ENCODE measurements at regions not wholly inside any gene's neighbourhood (a gene's known extent, or its start where the extent isn't known, plus 50 kb on each side); places are given as distances from the start of the nearest gene placed in this dataset.
"Not testable (repeated sequence)": the region's sequence is repeated elsewhere in the genome, so short reads cannot be mapped to it uniquely, and the experiment has no call there.

DNA sequence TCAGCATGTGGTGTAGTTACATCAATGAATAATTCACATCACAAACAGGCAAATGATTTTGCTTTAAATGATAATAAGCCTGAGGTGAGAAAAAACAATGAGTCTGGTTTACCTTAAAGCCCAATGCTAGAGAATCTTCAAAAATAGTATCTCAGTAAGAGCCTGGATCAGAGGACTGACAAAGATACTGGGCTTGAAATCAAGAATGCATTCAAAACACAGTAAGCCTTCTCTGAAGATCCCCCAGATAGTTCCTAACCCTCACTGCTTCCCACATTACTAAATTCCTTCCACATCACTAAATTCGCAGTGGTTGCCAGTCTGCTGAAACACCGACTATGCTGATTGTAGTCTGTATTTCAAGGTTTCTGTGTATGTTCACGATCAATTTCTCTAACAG lies 514.9 kb downstream of the SUCLG1 start:
- H3K27ac Mint-ChIP-seq = no peak overlapping the region
- no peak for DNase-seq
- no peaks in the 10 kb centered on the region for H3K4me1 Mint-ChIP-seq
- H3K9me3 Mint-ChIP-seq = peaks cover 0 to 4% (median under 1%) of the 10 kb centered on the region in 6 donors
- H3K36me3 Mint-ChIP-seq = no peaks in the 10 kb centered on the region
- no peak overlapping the region for H3K4me3 Mint-ChIP-seq
- no peaks in the 10 kb centered on the region for H3K27me3 Mint-ChIP-seq (ENCODE audit: low read depth in 3 of 3)

DNA sequence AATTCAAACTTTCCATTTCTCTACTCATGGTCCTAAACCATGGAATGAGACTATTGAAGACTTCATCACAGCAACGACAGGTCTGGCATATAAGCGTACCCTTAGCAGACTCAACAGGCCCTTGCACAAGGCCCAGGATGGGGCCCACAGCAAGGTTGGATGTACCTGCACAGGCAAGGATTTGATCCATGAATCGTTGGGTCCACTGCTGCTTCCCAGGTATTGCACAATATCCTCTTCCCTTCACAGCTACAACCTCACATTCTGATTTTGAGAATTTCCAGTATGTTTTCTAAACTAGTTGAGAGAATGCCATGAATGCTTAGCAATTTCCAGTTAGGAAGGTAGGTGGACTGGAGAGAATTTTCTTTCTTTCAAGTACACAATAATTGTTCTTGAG lies 515.8 kb downstream of the SUCLG1 start:
- peaks cover 0 to 5% (median 1%) of the 10 kb centered on the region in 6 donors for H3K9me3 Mint-ChIP-seq
- H3K4me1 Mint-ChIP-seq = no peaks in the 10 kb centered on the region
- no peak overlapping the region for H3K27ac Mint-ChIP-seq
- DNase-seq = no peak
- no peaks in the 10 kb centered on the region for H3K27me3 Mint-ChIP-seq (ENCODE audit: low read depth in 3 of 3)
- H3K36me3 Mint-ChIP-seq = no peaks in the 10 kb centered on the region
- H3K4me3 Mint-ChIP-seq = no peak overlapping the region

DNA sequence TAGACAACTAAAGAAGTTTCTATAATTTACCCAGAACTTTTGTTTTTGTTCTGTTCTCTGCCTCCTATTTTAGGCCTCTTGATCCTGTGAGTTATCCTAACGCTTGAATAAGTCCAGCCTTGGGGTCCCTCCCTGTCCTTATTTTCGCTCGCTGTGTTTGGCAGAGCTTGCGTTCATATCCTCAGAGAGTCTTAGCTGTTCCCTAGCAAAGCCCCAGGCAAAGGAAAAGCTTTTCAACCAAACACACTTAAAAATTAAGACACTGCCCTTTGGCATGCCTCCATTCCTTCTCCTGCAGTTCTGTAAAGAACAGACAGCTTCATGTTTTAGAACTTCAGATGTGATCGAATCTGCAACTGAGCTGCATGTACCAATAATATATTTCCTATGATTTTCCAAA lies 517.2 kb downstream of the SUCLG1 start:
- Mint-ChIP-seq H3K27ac (no peak overlapping the region), H3K4me3 (no peak overlapping the region), H3K27me3 (ENCODE audit: low read depth in 3 of 3) (no peaks in the 10 kb centered on the region), H3K9me3 (peaks cover 0 to 9% (median 1%) of the 10 kb centered on the region in 6 donors), H3K36me3 (no peaks in the 10 kb centered on the region), H3K4me1 (no peaks in the 10 kb centered on the region)
- DNase-seq = no peak

DNA sequence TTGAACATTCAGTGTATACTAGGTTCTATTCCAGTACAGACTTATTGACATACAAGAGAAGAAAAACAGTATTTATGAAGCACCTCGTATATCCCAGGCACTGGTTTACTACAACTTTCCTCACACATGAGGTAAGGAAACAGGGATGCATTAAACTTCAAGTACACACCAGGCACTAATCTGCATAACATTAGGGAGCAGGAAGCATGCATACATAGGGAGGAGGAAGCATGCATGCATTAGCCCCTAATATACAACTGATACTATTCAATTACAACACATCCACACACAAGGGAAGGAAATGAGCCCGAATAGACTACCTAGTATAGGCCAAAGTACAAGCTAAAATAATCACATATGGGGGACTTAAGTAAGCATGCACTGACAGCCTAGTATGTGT lies 525.3 kb downstream of the SUCLG1 start:
- H3K36me3 Mint-ChIP-seq = no peaks in the 10 kb centered on the region
- H3K27ac Mint-ChIP-seq = no peak overlapping the region
- H3K4me1 Mint-ChIP-seq = no peaks in the 10 kb centered on the region
- peaks cover 0 to 11% (median 3%) of the 10 kb centered on the region in 6 donors for H3K9me3 Mint-ChIP-seq
- no peaks in the 10 kb centered on the region for H3K27me3 Mint-ChIP-seq (ENCODE audit: low read depth in 3 of 3)
- no peak overlapping the region for H3K4me3 Mint-ChIP-seq
- DNase-seq = no peak

DNA sequence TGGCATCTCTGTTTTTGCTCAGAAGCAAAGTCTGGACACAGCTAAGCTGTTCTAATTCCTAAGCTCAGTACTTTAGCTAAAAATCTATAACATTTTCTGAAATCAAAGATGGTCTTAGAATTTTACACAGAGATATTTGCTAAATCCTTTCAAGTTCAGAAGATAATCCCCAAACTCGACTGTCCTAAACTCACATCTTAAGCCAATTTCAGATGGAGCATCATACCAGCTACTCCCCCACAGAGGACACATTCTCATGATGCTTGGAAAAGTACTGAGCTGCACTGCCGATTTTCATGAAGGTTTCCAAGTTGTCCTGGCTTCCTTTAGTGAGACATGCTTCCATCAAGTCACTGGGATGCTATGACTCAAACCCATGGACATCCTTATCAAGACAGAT lies 535.5 kb downstream of the SUCLG1 start:
- Mint-ChIP-seq H3K9me3 (peaks cover 0 to 13% (median 0%) of the 10 kb centered on the region in 6 donors), H3K36me3 (no peaks in the 10 kb centered on the region), H3K4me1 (no peaks in the 10 kb centered on the region), H3K27ac (no peak overlapping the region), H3K27me3 (ENCODE audit: low read depth in 3 of 3) (peaks cover 0 to 2% (median 1%) of the 10 kb centered on the region in 3 donors), H3K4me3 (no peak overlapping the region)
- DNase-seq = no peak

DNA sequence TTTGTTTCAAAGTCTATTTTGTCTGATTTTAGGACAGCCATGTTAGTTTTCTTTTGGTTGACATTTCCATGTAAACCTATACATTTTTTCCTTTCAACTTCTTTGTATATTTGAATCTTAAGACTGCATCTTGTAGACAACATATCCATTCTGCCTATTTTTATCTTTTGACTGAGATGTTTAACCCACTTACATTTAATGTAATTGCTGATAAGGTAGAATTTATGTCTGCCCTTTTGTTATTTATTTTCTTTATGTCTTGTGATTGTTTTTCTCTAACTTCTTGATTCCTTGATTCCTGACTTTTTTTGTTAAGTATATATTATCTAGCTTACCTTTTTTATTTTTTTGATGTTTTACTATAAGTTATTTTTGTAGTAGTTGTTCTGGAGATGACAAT lies 542.5 kb downstream of the SUCLG1 start:
- Mint-ChIP-seq H3K27me3 (ENCODE audit: low read depth in 3 of 3) (peaks cover 0 to 2% (median 0%) of the 10 kb centered on the region in 3 donors), H3K36me3 (no peaks in the 10 kb centered on the region), H3K9me3 (peaks cover 0 to 11% (median 4%) of the 10 kb centered on the region in 6 donors), H3K27ac (no peak overlapping the region), H3K4me1 (no peaks in the 10 kb centered on the region), H3K4me3 (no peak overlapping the region)
- DNase-seq = no peak

DNA sequence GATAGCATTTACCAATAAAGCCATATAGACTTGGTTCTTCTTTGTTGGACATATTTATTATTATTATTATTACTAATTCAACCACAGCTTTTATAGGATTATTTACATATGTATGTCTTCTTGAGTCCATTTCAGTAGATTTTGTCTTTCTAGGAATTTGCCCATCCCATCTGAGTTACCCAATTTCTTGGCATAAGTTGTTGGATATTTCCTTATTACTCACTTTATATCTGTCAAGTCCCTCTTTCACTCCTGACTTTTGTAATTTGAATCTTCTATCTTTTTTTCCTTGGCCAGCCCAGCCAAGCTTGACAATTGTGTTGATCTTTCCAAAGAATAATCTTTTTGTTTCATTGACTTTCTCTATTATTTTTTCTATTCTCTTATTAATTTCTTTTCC lies 543.7 kb downstream of the SUCLG1 start:
- DNase-seq = no peak
- Mint-ChIP-seq H3K36me3 (no peaks in the 10 kb centered on the region), H3K27ac (no peak overlapping the region), H3K4me1 (no peaks in the 10 kb centered on the region), H3K27me3 (ENCODE audit: low read depth in 3 of 3) (peaks cover 0 to 2% (median 0%) of the 10 kb centered on the region in 3 donors), H3K9me3 (peaks cover 0 to 11% (median 2%) of the 10 kb centered on the region in 6 donors), H3K4me3 (no peak overlapping the region)

DNA sequence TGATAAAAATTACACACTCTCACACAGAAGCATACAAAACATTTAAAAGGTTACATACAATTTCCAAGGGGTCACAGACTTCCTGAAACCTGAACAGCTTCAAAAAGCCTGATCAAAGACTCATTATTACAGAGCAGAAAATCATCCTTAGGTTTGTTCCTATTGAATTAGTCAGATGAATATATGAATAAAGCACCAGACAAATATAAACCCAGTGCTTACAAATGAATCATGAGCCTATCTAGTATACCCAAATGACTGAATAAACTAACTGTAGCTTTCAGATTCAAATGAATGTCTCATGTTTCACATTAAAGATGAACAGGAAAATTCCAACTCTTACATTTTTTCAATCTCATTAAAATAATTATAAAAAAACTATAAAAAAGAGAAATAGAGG lies 550.3 kb downstream of the SUCLG1 start:
- DNase-seq = no peak
- peaks cover 0 to 3% (median 1%) of the 10 kb centered on the region in 6 donors for H3K9me3 Mint-ChIP-seq
- peaks cover 0 to 2% (median 2%) of the 10 kb centered on the region in 3 donors for H3K27me3 Mint-ChIP-seq (ENCODE audit: low read depth in 3 of 3)
- no peak overlapping the region for H3K27ac Mint-ChIP-seq
- H3K4me1 Mint-ChIP-seq = no peaks in the 10 kb centered on the region
- H3K36me3 Mint-ChIP-seq = no peaks in the 10 kb centered on the region
- no peak overlapping the region for H3K4me3 Mint-ChIP-seq

DNA sequence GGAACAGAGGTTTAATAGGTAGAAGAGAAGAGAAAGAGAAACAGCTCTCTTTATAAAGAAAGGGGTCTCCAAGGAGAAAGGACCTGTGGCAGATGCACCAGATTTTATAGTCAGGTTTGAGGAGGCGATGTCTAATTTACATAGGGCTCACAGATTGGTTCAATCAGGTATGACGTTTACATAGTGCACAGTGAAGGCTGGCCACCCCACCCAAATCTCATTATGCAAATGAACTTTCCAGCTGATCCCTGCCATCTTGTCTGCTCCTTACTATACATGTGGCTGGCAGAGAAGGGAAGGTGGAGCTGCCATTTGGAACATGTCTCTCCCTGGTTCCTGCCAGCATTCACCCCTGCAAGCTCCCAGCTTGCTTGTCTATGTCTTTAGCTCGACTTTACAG lies 557.8 kb downstream of the SUCLG1 start:
- no peak for DNase-seq
- H3K4me1 Mint-ChIP-seq = no peaks in the 10 kb centered on the region
- no peak overlapping the region for H3K4me3 Mint-ChIP-seq
- H3K27me3 Mint-ChIP-seq (ENCODE audit: low read depth in 3 of 3) = peaks cover 0 to 3% (median 2%) of the 10 kb centered on the region in 3 donors
- peaks cover 0 to 4% (median 0%) of the 10 kb centered on the region in 6 donors for H3K9me3 Mint-ChIP-seq
- no peaks in the 10 kb centered on the region for H3K36me3 Mint-ChIP-seq
- no peak overlapping the region for H3K27ac Mint-ChIP-seq

DNA sequence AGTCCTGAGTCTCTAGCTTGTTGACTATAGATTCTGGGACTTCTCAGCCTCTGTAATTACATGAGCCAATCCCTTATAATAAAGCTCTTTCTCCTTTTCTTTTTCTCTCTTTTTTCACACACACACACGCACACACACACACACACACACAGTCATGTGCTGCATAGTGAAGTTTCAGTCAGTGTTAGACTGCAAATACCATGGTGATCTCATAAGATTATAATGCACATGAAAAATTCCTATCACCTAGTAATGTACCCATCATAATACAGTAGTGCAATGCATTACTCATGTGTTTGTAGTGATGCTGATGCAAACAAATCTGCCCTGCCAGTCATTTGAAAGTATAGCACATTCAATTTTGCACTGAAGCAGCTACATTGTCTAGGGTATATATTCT lies 558.2 kb downstream of the SUCLG1 start:
- no peaks in the 10 kb centered on the region for H3K36me3 Mint-ChIP-seq
- DNase-seq = no peak
- no peak overlapping the region for H3K4me3 Mint-ChIP-seq
- H3K4me1 Mint-ChIP-seq = no peaks in the 10 kb centered on the region
- H3K9me3 Mint-ChIP-seq = peaks cover 0 to 4% (median 0%) of the 10 kb centered on the region in 6 donors
- peaks cover 0 to 3% (median 2%) of the 10 kb centered on the region in 3 donors for H3K27me3 Mint-ChIP-seq (ENCODE audit: low read depth in 3 of 3)
- no peak overlapping the region for H3K27ac Mint-ChIP-seq

DNA sequence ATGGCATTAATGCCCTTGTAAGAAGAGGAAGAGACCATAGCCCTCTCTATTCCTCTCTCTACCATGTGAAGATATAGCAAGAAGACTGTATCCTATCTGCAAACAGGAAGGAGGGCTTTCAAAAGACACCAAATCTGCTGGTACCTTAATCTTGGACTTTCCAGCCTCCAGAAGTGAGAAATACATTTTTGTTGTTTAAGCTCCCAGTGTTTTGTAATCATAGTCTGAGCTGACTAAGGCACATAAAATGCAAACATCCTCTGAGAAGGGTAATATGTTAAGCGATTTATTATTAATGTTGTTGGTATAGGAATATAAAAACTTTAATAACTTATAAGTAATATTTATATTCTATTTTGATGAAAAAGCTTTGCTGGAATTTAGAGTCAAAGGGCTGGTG lies 559.8 kb downstream of the SUCLG1 start:
- no peaks in the 10 kb centered on the region for H3K36me3 Mint-ChIP-seq
- DNase-seq = no peak
- no peak overlapping the region for H3K27ac Mint-ChIP-seq
- H3K4me1 Mint-ChIP-seq = no peaks in the 10 kb centered on the region
- no peak overlapping the region for H3K4me3 Mint-ChIP-seq
- peaks cover 0 to 3% (median 2%) of the 10 kb centered on the region in 3 donors for H3K27me3 Mint-ChIP-seq (ENCODE audit: low read depth in 3 of 3)
- H3K9me3 Mint-ChIP-seq = peaks cover 0 to 8% (median 0%) of the 10 kb centered on the region in 6 donors

DNA sequence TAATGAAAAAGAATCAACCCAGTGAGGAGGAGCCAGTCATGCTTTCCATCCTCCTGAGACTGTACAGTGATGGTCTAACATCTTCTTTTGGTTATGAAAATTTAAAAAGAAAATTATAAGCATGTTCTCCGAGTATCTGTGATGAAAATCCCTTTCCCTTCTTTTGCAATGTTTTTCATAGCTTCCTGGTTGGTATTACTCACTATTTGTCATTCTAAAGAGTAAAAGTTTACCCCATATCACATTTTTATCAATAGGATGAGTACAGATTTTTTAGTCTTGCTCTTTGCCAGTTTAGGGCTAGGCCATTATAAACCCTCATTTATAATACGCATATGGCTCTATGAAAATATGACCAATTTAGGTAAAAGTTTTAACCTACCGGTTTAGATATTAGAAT lies 564.1 kb downstream of the SUCLG1 start:
- no peaks in the 10 kb centered on the region for H3K36me3 Mint-ChIP-seq
- DNase-seq = no peak
- no peaks in the 10 kb centered on the region for H3K4me1 Mint-ChIP-seq
- H3K27me3 Mint-ChIP-seq (ENCODE audit: low read depth in 3 of 3) = peaks cover 0 to 3% (median 2%) of the 10 kb centered on the region in 3 donors
- H3K4me3 Mint-ChIP-seq = no peak overlapping the region
- H3K27ac Mint-ChIP-seq = no peak overlapping the region
- peaks cover 0 to 8% (median 0%) of the 10 kb centered on the region in 6 donors for H3K9me3 Mint-ChIP-seq

DNA sequence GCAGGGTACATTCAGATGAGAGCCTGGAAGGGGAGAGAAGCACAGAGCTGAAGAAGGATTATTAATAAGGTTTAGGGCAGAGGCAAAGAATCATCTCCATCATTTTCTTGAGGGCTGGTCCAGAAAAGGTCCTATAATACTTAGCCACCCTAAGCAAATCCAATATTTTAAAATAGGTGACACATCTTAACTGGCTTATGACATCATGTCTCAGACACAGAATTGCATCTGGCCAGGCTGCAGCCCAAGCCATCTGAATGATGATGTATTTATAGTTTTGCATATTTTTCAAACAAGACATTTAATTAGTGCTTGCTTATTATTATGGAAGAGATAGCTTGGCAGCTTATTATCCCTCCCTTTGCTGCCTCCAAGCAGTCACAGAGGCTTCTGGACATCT lies 571.3 kb downstream of the SUCLG1 start:
- H3K9me3 Mint-ChIP-seq = peaks cover 0 to 6% (median 4%) of the 10 kb centered on the region in 6 donors
- H3K4me3 Mint-ChIP-seq = no peak overlapping the region
- H3K27me3 Mint-ChIP-seq (ENCODE audit: low read depth in 3 of 3) = peaks cover 0 to 5% (median 0%) of the 10 kb centered on the region in 3 donors
- no peak overlapping the region for H3K27ac Mint-ChIP-seq
- no peaks in the 10 kb centered on the region for H3K4me1 Mint-ChIP-seq
- DNase-seq = no peak
- no peaks in the 10 kb centered on the region for H3K36me3 Mint-ChIP-seq

DNA sequence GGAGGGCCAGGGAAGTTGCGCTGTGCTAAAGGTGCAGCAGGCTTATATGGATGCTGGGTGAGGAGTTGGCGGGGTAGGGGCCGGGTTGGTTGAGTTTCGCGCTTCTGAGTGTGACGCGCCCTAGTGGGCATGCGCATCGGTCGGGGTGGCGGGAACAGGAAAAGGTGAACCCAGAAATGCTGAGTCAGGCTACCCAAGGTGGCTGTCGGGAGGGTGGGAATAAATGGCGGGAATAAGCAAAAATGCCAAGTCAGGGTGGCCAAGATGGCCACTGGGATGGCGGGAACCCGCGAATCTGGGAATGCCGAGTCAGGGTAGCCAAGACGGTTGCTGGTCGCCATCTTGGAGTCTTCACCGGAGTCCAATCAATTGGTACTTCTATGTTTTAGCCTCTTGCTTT lies 580.0 kb downstream of the SUCLG1 start:
- peaks cover 0 to 10% (median 0%) of the 10 kb centered on the region in 3 donors for H3K27me3 Mint-ChIP-seq (ENCODE audit: low read depth in 3 of 3)
- H3K4me3 Mint-ChIP-seq = no peak overlapping the region
- no peaks in the 10 kb centered on the region for H3K36me3 Mint-ChIP-seq
- H3K27ac Mint-ChIP-seq = no peak overlapping the region
- no peak for DNase-seq
- H3K4me1 Mint-ChIP-seq = no peaks in the 10 kb centered on the region
- H3K9me3 Mint-ChIP-seq = peaks cover 16 to 47% (median 30%) of the 10 kb centered on the region in 6 donors

DNA sequence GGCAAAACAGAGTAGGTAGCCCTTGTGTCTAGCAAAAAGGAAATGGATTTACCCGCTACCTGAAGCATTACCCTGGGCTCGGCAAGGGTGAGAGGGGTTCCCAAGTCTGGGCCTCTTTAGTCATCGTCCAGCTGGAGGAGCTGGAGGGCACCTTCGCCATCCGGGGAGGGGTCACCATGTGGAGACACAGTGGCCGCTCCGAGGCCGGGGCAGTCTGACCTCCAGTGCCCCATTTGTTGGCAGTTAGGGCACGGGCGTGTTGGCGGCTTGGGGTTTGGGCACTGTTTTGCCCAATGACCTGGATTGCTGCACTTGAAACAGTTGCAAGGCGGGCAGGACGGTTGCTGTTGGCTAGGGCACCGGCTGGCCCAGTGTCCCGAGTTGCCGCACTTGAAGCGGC lies 581.8 kb downstream of the SUCLG1 start:
- H3K4me3 Mint-ChIP-seq; H3K4me1 Mint-ChIP-seq; H3K27ac Mint-ChIP-seq; DNase-seq; H3K27me3 Mint-ChIP-seq (ENCODE audit: low read depth in 3 of 3); H3K36me3 Mint-ChIP-seq: not testable (repeated sequence)
- peaks cover 21 to 51% (median 34%) of the 10 kb centered on the region in 6 donors for H3K9me3 Mint-ChIP-seq
